Erythroblast (primary cell): ENCODE measurements at regions not wholly inside any gene's neighbourhood (a gene's known extent, or its start where the extent isn't known, plus 50 kb on each side); places are given as distances from the start of the nearest gene placed in this dataset.

Experiments used
- GATA1 ChIP-seq: IDR thresholded peaks from 2 replicates; pipeline ENCODE4 v1.6.1; 2011; ENCODE audit warnings: low read depth, mild to moderate bottlenecking, control low read depth, low read length, moderate library complexity
- POLR2A ChIP-seq: IDR thresholded peaks from 2 replicates; pipeline ENCODE4 v1.6.1; 2011; ENCODE audit warnings: mild to moderate bottlenecking, low read length

DNA sequence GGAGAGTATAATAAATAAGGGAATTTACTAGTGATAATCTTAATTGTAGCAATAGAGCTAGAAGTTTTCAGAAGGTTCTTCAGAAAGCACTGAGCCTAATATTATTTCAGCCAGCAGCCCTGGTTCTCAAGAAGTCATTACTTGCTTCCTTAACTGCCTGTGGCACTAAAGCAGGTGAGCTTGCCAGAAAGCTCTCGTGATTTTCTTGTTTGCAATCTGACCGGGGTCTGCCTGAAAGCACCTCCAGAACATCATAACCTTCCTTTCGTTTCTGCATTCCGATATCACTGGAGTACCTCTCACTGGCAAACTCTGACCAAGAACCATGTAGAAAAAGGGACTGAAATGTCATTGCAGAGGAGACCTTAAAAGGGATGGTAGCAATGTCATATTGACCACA, 510.3 kb downstream of the ZIC1 start:
- TF ChIP-seq POLR2A, result no peak
- TF ChIP-seq GATA1, result no peak
